ENCODE measurements at regions not wholly inside any gene's neighbourhood (a gene's known extent, or its start where the extent isn't known, plus 50 kb on each side); places are given as distances from the start of the nearest gene placed in this dataset.

DNA sequence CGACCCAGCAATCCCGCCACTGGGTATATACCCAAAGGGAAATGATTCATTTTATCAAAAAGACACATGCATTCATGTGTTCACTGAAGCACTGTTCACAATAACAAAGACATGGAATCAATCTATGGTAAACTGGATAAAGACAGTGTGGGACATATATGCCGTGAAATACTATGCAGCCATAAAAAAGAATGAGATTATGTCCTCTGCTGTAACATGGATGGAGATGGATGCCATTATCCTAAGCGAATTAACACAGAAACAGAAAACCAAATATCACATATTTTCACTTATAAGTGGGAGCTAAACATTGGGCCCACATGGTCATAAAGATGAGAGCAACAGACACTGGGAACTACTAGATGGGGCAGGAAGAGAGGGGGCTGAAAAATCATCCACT, 345.0 kb downstream of the UQCRFS1 start:
- TF ChIP-seq CTCF (IDR thresholded peaks at IDR 0.05) (no peak), POLR2A (IDR thresholded peaks at IDR 0.05) (no peak)
